H1 (cell line): ENCODE measurements at regions not wholly inside any gene's neighbourhood (a gene's known extent, or its start where the extent isn't known, plus 50 kb on each side); places are given as distances from the start of the nearest gene placed in this dataset.

Experiments used
- CTCF ChIA-PET: fragments of 300-600 bp; sonication (Branson Sonifier 250); formaldehyde crosslinking; loops from one replicate; lab custom pipeline; 2021; ENCODE audit not compliant: partially characterized antibody; lab: Charles Lee
- POLR2A ChIA-PET: fragments of 300-600 bp; sonication (Branson Sonifier 250); formaldehyde crosslinking; loops from one replicate; lab custom pipeline; 2021; ENCODE audit warnings: inconsistent platforms; ENCODE audit not compliant: partially characterized antibody; lab: Charles Lee
- DNase-seq, 2 experiments: peaks; one replicate each; pipeline versions ENCODE4 v3.0.0 to v3.0.0-alpha.2; 2010 to 2022; ENCODE audit warnings: low spot score in 2 of 2, low read depth in 1 of 2, mixed read lengths in 1 of 2
- FAIRE-seq: peaks from 2 replicates; lab custom pipeline; 2011; peaks lifted over from hg19 to GRCh38; lab: Jason Lieb, UNC
- H2AFZ ChIP-seq: 2 replicates; pipeline ENCODE4 v1.8.1; 2012; ENCODE audit warnings: low read length, inconsistent platforms
- H2AK5ac ChIP-seq: 2 replicates; pipeline ENCODE4 v1.6.1; 2013; ENCODE audit warnings: low read depth, low read length
- H2BK120ac ChIP-seq: replicated peaks from 2 replicates; pipeline ENCODE3; 2013; ENCODE audit warnings: low read depth, low read length, inconsistent platforms
- H2BK12ac ChIP-seq: 2 replicates; pipeline ENCODE4 v1.6.1; 2013; ENCODE audit warnings: low read depth, low read length
- H2BK15ac ChIP-seq: 2 replicates; pipeline ENCODE4 v1.6.1; 2013; ENCODE audit warnings: low read length
- H2BK20ac ChIP-seq: 2 replicates; pipeline ENCODE4 v1.6.1; 2013; ENCODE audit warnings: low read length
- H2BK5ac ChIP-seq: 2 replicates; pipeline ENCODE4 v1.6.1; 2013; ENCODE audit warnings: low read depth, low read length
- H3K14ac ChIP-seq: 2 replicates; pipeline ENCODE4 v1.6.1; 2013; ENCODE audit warnings: inconsistent platforms; ENCODE audit not compliant: insufficient read length
- H3K18ac ChIP-seq: 2 replicates; pipeline ENCODE4 v1.6.1; 2013; ENCODE audit warnings: low read length; ENCODE audit errors: extremely low read depth
- H3K23ac ChIP-seq: 2 replicates; pipeline ENCODE4 v1.6.1; 2013; ENCODE audit warnings: inconsistent platforms; ENCODE audit not compliant: insufficient read length
- H3K23me2 ChIP-seq: 2 replicates; pipeline ENCODE4 v1.6.1; 2013; ENCODE audit warnings: low read depth, low read length
- H3K27ac ChIP-seq: 2 replicates; pipeline ENCODE4 v1.6.1; 2011; ENCODE audit warnings: low read depth, low read length, inconsistent platforms
- H3K27me3 ChIP-seq, 4 experiments: replicated peaks in 1 of 4; 1 replicate in 1 of 4; 2 replicates in 3 of 4; pipeline versions ENCODE4 v1.6.1 to v1.8.1; 2011 to 2013; ENCODE audit warnings: low read length in 3 of 4, mild to moderate bottlenecking in 3 of 4, inconsistent platforms in 2 of 4, mixed read lengths in 2 of 4, moderate library complexity in 1 of 4; ENCODE audit not compliant: control insufficient read depth in 3 of 4, insufficient read depth in 3 of 4; ENCODE audit errors: extremely low read depth in 1 of 4
- H3K36me3 ChIP-seq, 4 experiments: 2 replicates each; pipeline versions ENCODE4 v1.6.1 to v1.8.1; 2011 to 2013; ENCODE audit warnings: mild to moderate bottlenecking in 4 of 4, low read length in 3 of 4, moderate library complexity in 2 of 4, control low read depth in 1 of 4, inconsistent platforms in 1 of 4; ENCODE audit not compliant: insufficient read depth in 4 of 4, control insufficient read depth in 2 of 4
- H3K4ac ChIP-seq: replicated peaks from 2 replicates; pipeline ENCODE3; 2013; ENCODE audit warnings: low read length, low read depth, mixed read lengths, inconsistent platforms; ENCODE audit not compliant: insufficient read length
- H3K4me1 ChIP-seq, 4 experiments: replicated peaks in 1 of 4; 1 replicate in 1 of 4; 2 replicates in 3 of 4; pipeline versions ENCODE4 v1.6.1 to v1.8.1; 2011 to 2013; ENCODE audit warnings: low read length in 3 of 4, inconsistent platforms in 2 of 4, mixed read lengths in 1 of 4; ENCODE audit not compliant: insufficient read depth in 4 of 4, control insufficient read depth in 3 of 4
- H3K4me2 ChIP-seq, 2 experiments: 2 replicates each; pipeline versions ENCODE4 v1.6.1 to v1.8.1; 2011 to 2013; ENCODE audit warnings: low read depth in 2 of 2, low read length in 2 of 2, control low read depth in 1 of 2, inconsistent platforms in 1 of 2, mild to moderate bottlenecking in 1 of 2; ENCODE audit not compliant: insufficient read depth in 1 of 2
- H3K4me3 ChIP-seq, 4 experiments: fragments of 200-600, 300-600 bp in 1 of 4; sonication (generic), shearing (Covaris generic), sonication (Bioruptor Twin) in 1 of 4; 2 replicates each; pipeline versions ENCODE4 v1.5.1 to v1.8.1; 2011 to 2016; ENCODE audit warnings: low read length in 4 of 4, low read depth in 3 of 4, control low read depth in 2 of 4, inconsistent platforms in 2 of 4, mild to moderate bottlenecking in 2 of 4, mixed read lengths in 1 of 4, moderate library complexity in 1 of 4; ENCODE audit not compliant: insufficient read depth in 2 of 4; ENCODE audit errors: extremely low read depth in 1 of 4
- H3K56ac ChIP-seq: replicated peaks from 2 replicates; pipeline ENCODE3; 2013; ENCODE audit warnings: low read depth, mild to moderate bottlenecking, mixed read lengths, low read length, inconsistent platforms; ENCODE audit not compliant: insufficient read length
- H3K79me1 ChIP-seq: 2 replicates; pipeline ENCODE4 v1.6.1; 2013; ENCODE audit warnings: low read depth, low read length, control low read depth
- H3K79me2 ChIP-seq, 2 experiments: 2 replicates each; pipeline versions ENCODE4 v1.6.1 to v1.8.1; 2012 to 2013; ENCODE audit warnings: low read length in 2 of 2, mild to moderate bottlenecking in 2 of 2, inconsistent platforms in 1 of 2; ENCODE audit not compliant: insufficient read depth in 2 of 2, control insufficient read depth in 1 of 2
- H3K9ac ChIP-seq, 4 experiments: replicated peaks in 1 of 4; 1 replicate in 1 of 4; 2 replicates in 3 of 4; pipeline versions ENCODE4 v1.6.1 to v1.8.1; 2011 to 2013; ENCODE audit warnings: low read depth in 3 of 4, low read length in 3 of 4, control low read depth in 2 of 4, mild to moderate bottlenecking in 2 of 4, moderate library complexity in 2 of 4, inconsistent platforms in 1 of 4; ENCODE audit errors: extremely low read depth in 1 of 4
- H3K9me3 ChIP-seq, 2 experiments: 2 replicates each; pipeline versions ENCODE4 v1.6.1 to v1.8.1; 2012 to 2013; ENCODE audit warnings: mild to moderate bottlenecking in 2 of 2, moderate library complexity in 2 of 2, control low read depth in 1 of 2, inconsistent platforms in 1 of 2, low read depth in 1 of 2, low read length in 1 of 2, mixed read lengths in 1 of 2; ENCODE audit not compliant: insufficient read depth in 2 of 2
- H4K20me1 ChIP-seq, 2 experiments: replicated peaks in 1 of 2; 2 replicates each; pipeline versions ENCODE3 to v1.8.1; 2011 to 2013; ENCODE audit warnings: inconsistent platforms in 2 of 2, low read length in 2 of 2, mild to moderate bottlenecking in 1 of 2; ENCODE audit not compliant: insufficient read depth in 2 of 2, control insufficient read depth in 1 of 2
- H4K5ac ChIP-seq: 2 replicates; pipeline ENCODE4 v1.6.1; 2013; ENCODE audit warnings: low read length, low read depth, mixed read lengths, inconsistent platforms; ENCODE audit not compliant: insufficient read length
- H4K8ac ChIP-seq: 2 replicates; pipeline ENCODE4 v1.8.0; 2013; ENCODE audit warnings: mild to moderate bottlenecking, moderate library complexity, low read length, inconsistent platforms; ENCODE audit not compliant: insufficient read depth; ENCODE audit errors: extremely low read depth
- H4K91ac ChIP-seq: replicated peaks from 2 replicates; pipeline ENCODE3; 2013; ENCODE audit warnings: low read length, mixed read lengths, inconsistent platforms; ENCODE audit not compliant: insufficient read length
- BACH1 ChIP-seq: IDR thresholded peaks from 2 replicates; pipeline ENCODE4 v1.6.1; 2012; ENCODE audit warnings: low read length, improper control_type of control experiment
- BRCA1 ChIP-seq: IDR thresholded peaks from 2 replicates; pipeline ENCODE4 v1.6.1; 2012; ENCODE audit warnings: low read depth, low read length, improper control_type of control experiment
- CBX5 ChIP-seq: fragments of 300-800, 300-1000 bp; sonication (generic); IDR thresholded peaks from 2 replicates; pipeline ENCODE4 v1.7.1; 2016; ENCODE audit warnings: antibody characterized with exemption, low read length, low read depth
- CBX8 ChIP-seq: fragments of 300-800, 300-1000 bp; sonication (generic); IDR thresholded peaks from 2 replicates; pipeline ENCODE4 v1.7.1; 2016; ENCODE audit warnings: low read depth, low read length, borderline replicate concordance
- CEBPB ChIP-seq: IDR thresholded peaks from 2 replicates; pipeline ENCODE4 v1.6.1; 2012; ENCODE audit warnings: low read depth, low read length
- CREB1 ChIP-seq: IDR thresholded peaks from 2 replicates; pipeline ENCODE4 v1.6.1; 2012; ENCODE audit warnings: inconsistent platforms
- CTBP2 ChIP-seq: IDR thresholded peaks from 2 replicates; pipeline ENCODE4 v1.7.0; 2011; ENCODE audit warnings: borderline replicate concordance, mild to moderate bottlenecking, moderate library complexity, mixed read lengths, low read length; ENCODE audit not compliant: insufficient read depth, insufficient read length
- EP300 ChIP-seq, 2 experiments: IDR thresholded peaks; 1 replicate in 1 of 2; 2 replicates in 1 of 2; pipeline ENCODE4 v1.6.1; 2011 to 2012; ENCODE audit warnings: low read depth in 2 of 2, low read length in 2 of 2, mild to moderate bottlenecking in 2 of 2, borderline replicate concordance in 1 of 2, inconsistent platforms in 1 of 2, moderate library complexity in 1 of 2
- GTF2F1 ChIP-seq: IDR thresholded peaks from 2 replicates; pipeline ENCODE4 v1.6.1; 2012; ENCODE audit warnings: low read depth, low read length, improper control_type of control experiment, borderline replicate concordance
- JUND ChIP-seq: IDR thresholded peaks from 2 replicates; pipeline ENCODE4 v1.6.1; 2011; ENCODE audit warnings: mild to moderate bottlenecking, improper control_type of control experiment, low read length
- KDM1A ChIP-seq: fragments of 200-600, 300-600 bp; sonication (generic); IDR thresholded peaks from 2 replicates; pipeline ENCODE4 v1.7.1; 2016; ENCODE audit warnings: mild to moderate bottlenecking, low read length, borderline replicate concordance
- SAP30 ChIP-seq: fragments of 300-600 bp; sonication (generic); IDR thresholded peaks from 2 replicates; pipeline ENCODE4 v1.7.1; 2012; ENCODE audit warnings: low read length, moderate library complexity, mild to moderate bottlenecking, inconsistent platforms; ENCODE audit not compliant: insufficient read depth, insufficient replicate concordance
- SIX5 ChIP-seq: IDR thresholded peaks from 2 replicates; pipeline ENCODE4 v1.6.1; 2011; ENCODE audit warnings: mild to moderate bottlenecking, low read depth, low read length
- SRF ChIP-seq: IDR thresholded peaks from 2 replicates; pipeline ENCODE4 v1.6.1; 2011; ENCODE audit warnings: mild to moderate bottlenecking, low read depth, low read length, moderate library complexity
- YY1 ChIP-seq: IDR thresholded peaks from 2 replicates; pipeline ENCODE4 v1.6.1; 2011; ENCODE audit warnings: low read depth, mild to moderate bottlenecking, low read length
- WGBS, 2 experiments: shearing (Covaris generic) in 1 of 2; methylation state at CpG; one replicate each; pipeline versions ENCODE4 v1.1.6 to v1.1.7; 2013 to 2015; ENCODE audit warnings: low lambda C conversion rate in 2 of 2, mixed read lengths in 2 of 2, inconsistent platforms in 1 of 2, low coverage in 1 of 2, missing lambda C conversion rate in 1 of 2; ENCODE audit not compliant: insufficient replicate concordance in 2 of 2, insufficient coverage in 1 of 2, insufficient read length in 1 of 2; ENCODE audit errors: extremely low coverage in 1 of 2, missing lambda C conversion rate in 1 of 2; 5-methylcytosine and 5-hydroxymethylcytosine counted together
- TF ChIP-seq, protein P1 (sequence below): IDR thresholded peaks from 2 replicates; pipeline ENCODE4 v1.6.1; 2011; ENCODE audit warnings: low read depth, mild to moderate bottlenecking, low read length; ENCODE audit not compliant: insufficient read depth

GRCh38 chr3:144264794-144265193, 293.2 kb downstream of the DIPK2A start:
- no peak for DNase-seq
- CTCF ChIA-PET: no interaction called here
- TF ChIP-seq BRCA1: no peak
- TF ChIP-seq SAP30: no peak
- no peak for TF ChIP-seq SIX5
- TF ChIP-seq JUND: no peak
- no peak for TF ChIP-seq EP300 (IDR thresholded peaks at IDR 0.05; ENCODE audit: borderline replicate concordance in 1 of 2, low read depth in 2 of 2, low read length in 2 of 2)
- TF ChIP-seq BACH1: no peak
- TF ChIP-seq CBX8: no peak
- TF ChIP-seq KDM1A: no peak
- no peak for TF ChIP-seq GTF2F1
- no peak for TF ChIP-seq CBX5
- TF ChIP-seq CEBPB: no peak
- no peak for TF ChIP-seq YY1
- TF ChIP-seq CREB1: no peak
- TF ChIP-seq, protein P1, sequence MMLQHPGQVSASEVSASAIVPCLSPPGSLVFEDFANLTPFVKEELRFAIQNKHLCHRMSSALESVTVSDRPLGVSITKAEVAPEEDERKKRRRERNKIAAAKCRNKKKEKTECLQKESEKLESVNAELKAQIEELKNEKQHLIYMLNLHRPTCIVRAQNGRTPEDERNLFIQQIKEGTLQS: no peak
- no peak for TF ChIP-seq CTBP2
- no peak for TF ChIP-seq SRF

More at GRCh38 chr3:144264794-144265193, 293.2 kb downstream of the DIPK2A start:
- Histone ChIP-seq H2BK12ac (no peak overlapping the region), H3K27me3 (no peaks in the 10 kb centered on the region), H2AFZ (no peak overlapping the region), H2AK5ac (no peak overlapping the region), H4K8ac (no peak overlapping the region), H3K4ac (no peak overlapping the region), H3K79me1 (no peaks in the 10 kb centered on the region), H3K36me3 (no peaks in the 10 kb centered on the region), H3K23me2 (no peaks in the 10 kb centered on the region), H3K14ac (no peak overlapping the region), H2BK5ac (no peak overlapping the region), H3K9ac (no peak overlapping the region), H2BK120ac (no peak overlapping the region), H3K56ac (no peak overlapping the region), H3K23ac (no peak overlapping the region), H4K91ac (no peak overlapping the region), H4K5ac (no peak overlapping the region), H3K27ac (no peak overlapping the region), H3K4me3 (no peak overlapping the region), H2BK15ac (no peak overlapping the region), H4K20me1 (no peaks in the 10 kb centered on the region), H2BK20ac (no peak overlapping the region), H3K4me1 (no peaks in the 10 kb centered on the region), H3K18ac (no peak overlapping the region), H3K79me2 (no peaks in the 10 kb centered on the region), H3K9me3 (no peaks in the 10 kb centered on the region), H3K4me2 (no peak overlapping the region)
- POLR2A ChIA-PET: no interaction called here
- WGBS, 2 experiments: 78% methylated on average over 1 of the region's 1 CpG; no CpG with 5 or more reads in 1 of the 2 experiments
- no peak for FAIRE-seq
